ENCODE measurements at regions not wholly inside any gene's neighbourhood (a gene's known extent, or its start where the extent isn't known, plus 50 kb on each side); places are given as distances from the start of the nearest gene placed in this dataset.

DNA sequence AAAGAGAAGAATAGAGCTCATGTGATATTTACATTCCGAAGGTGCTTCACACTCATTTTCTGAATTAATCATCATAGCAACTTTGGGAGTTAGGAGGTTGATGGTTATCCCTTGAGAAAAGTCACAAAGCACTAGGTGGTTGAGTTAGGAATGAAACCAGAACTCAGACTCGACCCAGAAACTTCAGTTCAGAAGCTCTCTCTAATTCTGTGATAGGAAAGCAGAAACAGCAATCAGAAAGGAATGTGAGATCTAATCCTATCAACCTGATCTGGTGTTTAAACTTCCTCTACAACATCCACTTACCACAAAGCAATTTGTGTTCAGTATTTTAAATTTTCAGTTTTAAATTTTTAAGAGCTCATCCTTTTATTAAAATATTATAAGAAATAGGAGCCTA lies 211.2 kb downstream of the CNTN3 start:
- no peak overlapping the region for H3K4me3 ChIP-seq (ENCODE audit: insufficient read depth, low read length)
- no peak overlapping the region for H3K27ac ChIP-seq (ENCODE audit: low read depth, low read length)
- H3K36me3 ChIP-seq (ENCODE audit: insufficient read depth, low read length): no peaks in the 10 kb centered on the region
- no peaks in the 10 kb centered on the region for H4K20me1 ChIP-seq (ENCODE audit: insufficient read depth, low read length)
- no peaks in the 10 kb centered on the region for H3K79me2 ChIP-seq (ENCODE audit: insufficient read depth, low read length)
- H3K4me1 ChIP-seq (ENCODE audit: insufficient read depth, low read length): no peaks in the 10 kb centered on the region
- H2AFZ ChIP-seq (ENCODE audit: low read length): no peak overlapping the region
- H3K4me2 ChIP-seq (ENCODE audit: insufficient read depth, low read length): no peak overlapping the region
- no peak for TF ChIP-seq CTCF (IDR thresholded peaks at IDR 0.05; ENCODE audit: extremely low read depth, low read depth, low read length)
- H3K27me3 ChIP-seq (ENCODE audit: insufficient read depth, low read length): no peaks in the 10 kb centered on the region
- DNase-seq (ENCODE audit: insufficient read length, low spot score, missing footprints): no peak
- no peaks in the 10 kb centered on the region for H3K9me3 ChIP-seq (ENCODE audit: low read depth, low read length)

DNA sequence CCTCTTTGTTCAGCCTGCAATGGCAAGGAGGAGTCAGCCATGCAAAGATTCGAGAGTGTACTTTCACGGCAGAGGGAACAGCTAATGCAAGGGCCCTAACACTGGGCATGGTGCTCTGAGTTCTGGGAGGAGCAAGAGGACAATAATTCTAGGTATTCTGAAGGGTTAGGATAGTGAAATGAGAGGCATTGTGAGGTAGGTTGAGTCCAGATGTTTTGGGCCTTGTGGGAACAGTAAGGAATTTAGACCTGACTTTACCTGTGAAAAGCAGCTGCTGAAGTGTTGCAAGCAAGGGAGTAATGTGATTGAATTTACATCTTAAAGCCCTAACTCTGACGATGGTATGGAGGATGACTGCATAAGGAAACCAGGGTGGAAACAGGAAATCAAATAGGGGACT lies 211.6 kb downstream of the CNTN3 start:
- H3K4me3 ChIP-seq (ENCODE audit: insufficient read depth, low read length): no peak overlapping the region
- TF ChIP-seq CTCF (IDR thresholded peaks at IDR 0.05; ENCODE audit: extremely low read depth, low read depth, low read length): no peak
- DNase-seq (ENCODE audit: insufficient read length, low spot score, missing footprints): no peak
- no peaks in the 10 kb centered on the region for H3K4me1 ChIP-seq (ENCODE audit: insufficient read depth, low read length)
- H3K4me2 ChIP-seq (ENCODE audit: insufficient read depth, low read length): no peak overlapping the region
- H2AFZ ChIP-seq (ENCODE audit: low read length): no peak overlapping the region
- H3K36me3 ChIP-seq (ENCODE audit: insufficient read depth, low read length): no peaks in the 10 kb centered on the region
- no peak overlapping the region for H3K27ac ChIP-seq (ENCODE audit: low read depth, low read length)
- H3K27me3 ChIP-seq (ENCODE audit: insufficient read depth, low read length): no peaks in the 10 kb centered on the region
- no peaks in the 10 kb centered on the region for H3K9me3 ChIP-seq (ENCODE audit: low read depth, low read length)
- H3K79me2 ChIP-seq (ENCODE audit: insufficient read depth, low read length): no peaks in the 10 kb centered on the region
- no peaks in the 10 kb centered on the region for H4K20me1 ChIP-seq (ENCODE audit: insufficient read depth, low read length)

DNA sequence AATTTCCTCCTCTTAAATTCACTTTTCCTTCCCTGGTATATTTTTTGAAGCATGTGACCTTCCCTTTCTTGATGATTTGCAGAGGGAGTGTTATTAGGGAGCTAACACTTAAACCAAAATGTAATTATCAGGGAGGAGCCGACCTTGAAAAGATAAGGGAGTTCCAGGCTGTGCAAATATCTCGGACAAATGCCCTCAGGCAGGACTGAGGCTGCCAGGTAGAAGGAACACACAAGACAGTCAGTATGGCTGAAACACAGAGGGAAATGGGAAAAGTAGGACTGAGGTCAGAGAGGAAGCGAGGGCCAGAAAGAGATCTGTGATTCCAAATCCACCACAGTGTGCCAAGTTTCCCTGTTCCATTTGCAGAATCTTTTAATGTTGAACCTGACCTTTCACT lies 221.0 kb downstream of the CNTN3 start:
- H3K9me3 ChIP-seq (ENCODE audit: low read depth, low read length): no peaks in the 10 kb centered on the region

More for the DNA sequence above, 221.0 kb downstream of the CNTN3 start:
- TF ChIP-seq CTCF (IDR thresholded peaks at IDR 0.05; ENCODE audit: extremely low read depth, low read depth, low read length): no peak
- no peaks in the 10 kb centered on the region for H3K4me1 ChIP-seq (ENCODE audit: insufficient read depth, low read length)
- no peak overlapping the region for H3K4me2 ChIP-seq (ENCODE audit: insufficient read depth, low read length)
- H3K27me3 ChIP-seq (ENCODE audit: insufficient read depth, low read length): no peaks in the 10 kb centered on the region
- H2AFZ ChIP-seq (ENCODE audit: low read length): no peak overlapping the region
- no peaks in the 10 kb centered on the region for H3K79me2 ChIP-seq (ENCODE audit: insufficient read depth, low read length)
- H4K20me1 ChIP-seq (ENCODE audit: insufficient read depth, low read length): no peaks in the 10 kb centered on the region
- no peak for DNase-seq (ENCODE audit: insufficient read length, low spot score, missing footprints)
- H3K27ac ChIP-seq (ENCODE audit: low read depth, low read length): no peak overlapping the region
- no peak overlapping the region for H3K4me3 ChIP-seq (ENCODE audit: insufficient read depth, low read length)
- no peaks in the 10 kb centered on the region for H3K36me3 ChIP-seq (ENCODE audit: insufficient read depth, low read length)

Data from osteoblast (primary cell).